ENCODE measurements at regions not wholly inside any gene's neighbourhood (a gene's known extent, or its start where the extent isn't known, plus 50 kb on each side); places are given as distances from the start of the nearest gene placed in this dataset.
"Not testable (repeated sequence)": the region's sequence is repeated elsewhere in the genome, so short reads cannot be mapped to it uniquely, and the experiment has no call there.

GRCh38 chr3:35263477-35263876 lies 375.8 kb upstream of the ARPP21 start:
- no peak for DNase-seq (ENCODE audit: low read depth, low spot score)

GRCh38 chr3:35266065-35266464 lies 373.3 kb upstream of the ARPP21 start:
- DNase-seq (ENCODE audit: low read depth, low spot score): not testable (repeated sequence)

GRCh38 chr3:35275768-35276167 lies 363.6 kb upstream of the ARPP21 start:
- DNase-seq (ENCODE audit: low read depth, low spot score): no peak

GRCh38 chr3:35276568-35276967 lies 362.8 kb upstream of the ARPP21 start:
- no peak for DNase-seq (ENCODE audit: low read depth, low spot score)

- DNase-seq (ENCODE audit: low read depth, low spot score): no peak
These were observed 347.7 kb upstream of the ARPP21 start for GRCh38 chr3:35291471-35292236.

- DNase-seq (ENCODE audit: low read depth, low spot score): no peak
These were observed 346.8 kb upstream of the ARPP21 start for GRCh38 chr3:35292568-35292967.

- DNase-seq (ENCODE audit: low read depth, low spot score): no peak
These were observed 343.4 kb upstream of the ARPP21 start for GRCh38 chr3:35295906-35296305.

GRCh38 chr3:35296533-35296932 lies 342.8 kb upstream of the ARPP21 start:
- no peak for DNase-seq (ENCODE audit: low read depth, low spot score)

- DNase-seq (ENCODE audit: low read depth, low spot score): not testable (repeated sequence)
These were observed 342.4 kb upstream of the ARPP21 start for GRCh38 chr3:35296944-35297343.

GRCh38 chr3:35305406-35305805 lies 333.9 kb upstream of the ARPP21 start:
- no peak for DNase-seq (ENCODE audit: low read depth, low spot score)

GRCh38 chr3:35307296-35307695 lies 332.0 kb upstream of the ARPP21 start:
- DNase-seq (ENCODE audit: low read depth, low spot score): no peak

GRCh38 chr3:35316841-35317240 lies 322.5 kb upstream of the ARPP21 start:
- DNase-seq (ENCODE audit: low read depth, low spot score): not testable (repeated sequence)

- DNase-seq (ENCODE audit: low read depth, low spot score): no peak
These were observed 318.5 kb upstream of the ARPP21 start for GRCh38 chr3:35320646-35321407.

GRCh38 chr3:35322070-35322469 lies 317.3 kb upstream of the ARPP21 start:
- no peak for DNase-seq (ENCODE audit: low read depth, low spot score)

GRCh38 chr3:35335703-35336102 lies 303.6 kb upstream of the ARPP21 start:
- no peak for DNase-seq (ENCODE audit: low read depth, low spot score)

- DNase-seq (ENCODE audit: low read depth, low spot score): no peak
These were observed 302.7 kb upstream of the ARPP21 start for GRCh38 chr3:35336601-35337000.

- DNase-seq (ENCODE audit: low read depth, low spot score): no peak
These were observed 301.1 kb upstream of the ARPP21 start for GRCh38 chr3:35338186-35338585.

GRCh38 chr3:35380196-35380595 lies 259.1 kb upstream of the ARPP21 start:
- no peak for DNase-seq (ENCODE audit: low read depth, low spot score)

- DNase-seq (ENCODE audit: low read depth, low spot score): no peak
These were observed 256.1 kb upstream of the ARPP21 start for GRCh38 chr3:35383216-35383615.

- no peak for DNase-seq (ENCODE audit: low read depth, low spot score)
These were observed 255.4 kb upstream of the ARPP21 start for GRCh38 chr3:35383719-35384555.

- no peak for DNase-seq (ENCODE audit: low read depth, low spot score)
These were observed 254.1 kb upstream of the ARPP21 start for GRCh38 chr3:35385271-35385670.

- DNase-seq (ENCODE audit: low read depth, low spot score): no peak
These were observed 249.4 kb upstream of the ARPP21 start for GRCh38 chr3:35389907-35390306.

Data from iPS DF 19.7 (cell line).